BE2C (cell line): ENCODE measurements at regions not wholly inside any gene's neighbourhood (a gene's known extent, or its start where the extent isn't known, plus 50 kb on each side); places are given as distances from the start of the nearest gene placed in this dataset.

Experiments
- DNase-seq: peaks from one replicate; pipeline ENCODE4 v3.0.0-alpha.2; 2020
- H3K27me3 ChIP-seq: fragments of 250-450 bp; sonication (Bioruptor Pico); 2 replicates; pipeline ENCODE4 v1.5.1; 2020; ENCODE audit warnings: mild to moderate bottlenecking
- H3K36me3 ChIP-seq: fragments of 250-450 bp; sonication (Bioruptor Pico); 2 replicates; pipeline ENCODE4 v1.5.1; 2020; ENCODE audit warnings: mild to moderate bottlenecking
- H3K4me1 ChIP-seq: fragments of 250-450 bp; sonication (Bioruptor Pico); 2 replicates; pipeline ENCODE4 v1.5.1; 2020
- H3K4me3 ChIP-seq: 2 replicates; pipeline ENCODE4 v1.5.1; 2011; ENCODE audit warnings: low read depth, low read length
- H3K9me3 ChIP-seq: fragments of 250-450 bp; sonication (Bioruptor Pico); 2 replicates; pipeline ENCODE4 v1.5.1; 2020
- CTCF ChIP-seq: IDR thresholded peaks from 2 replicates; pipeline ENCODE4 v1.5.1; 2012; ENCODE audit warnings: mild to moderate bottlenecking, low read depth, low read length

DNA sequence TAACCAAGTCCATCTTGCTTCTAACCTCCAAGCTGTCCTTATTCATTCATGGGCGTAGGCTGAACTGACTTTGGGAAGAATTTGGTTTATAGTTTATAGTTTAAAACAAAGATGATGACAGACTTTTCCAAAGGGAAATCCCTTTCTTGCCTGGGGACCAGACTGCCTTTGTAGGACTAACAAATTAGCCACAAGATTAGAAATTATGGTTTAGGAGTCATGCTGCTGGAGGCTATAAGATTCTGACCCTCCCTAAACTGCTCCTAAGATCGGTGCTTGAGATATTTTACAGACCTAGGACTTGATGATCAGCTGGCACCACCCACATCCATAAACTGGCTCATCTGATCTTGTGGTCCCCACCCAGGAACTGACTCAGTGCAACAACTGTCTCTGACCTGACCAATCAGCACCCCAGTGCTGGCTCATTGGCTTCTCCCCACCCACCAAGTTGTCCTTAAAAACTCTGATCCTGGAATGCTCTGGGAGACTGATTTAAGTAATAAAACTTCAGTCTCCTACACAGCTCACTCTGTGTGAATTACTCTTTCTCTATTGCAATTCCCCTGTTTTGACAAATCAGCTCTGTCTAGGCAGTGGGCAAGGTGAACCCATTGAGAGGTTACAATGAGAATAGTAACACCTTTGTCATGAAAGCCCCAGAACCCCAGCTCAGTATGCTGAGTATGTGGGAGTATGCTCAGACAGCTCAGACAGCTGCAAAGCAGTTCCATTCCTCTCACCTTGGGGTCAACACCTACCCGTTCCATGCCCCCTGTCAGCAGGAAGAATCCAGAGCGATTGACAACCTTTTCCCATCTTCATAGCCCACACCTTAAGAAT is 51.6 kb upstream of the C15orf39 start:
- DNase-seq = no peak
- no peak overlapping the region for H3K4me3 ChIP-seq
- no peaks in the 10 kb centered on the region for H3K36me3 ChIP-seq
- H3K9me3 ChIP-seq = no peaks in the 10 kb centered on the region
- H3K4me1 ChIP-seq = peaks cover 4% of the 10 kb centered on the region; the same call in 1 of the 2 replicates
- no peak for TF ChIP-seq CTCF
- H3K27me3 ChIP-seq = no peaks in the 10 kb centered on the region

DNA sequence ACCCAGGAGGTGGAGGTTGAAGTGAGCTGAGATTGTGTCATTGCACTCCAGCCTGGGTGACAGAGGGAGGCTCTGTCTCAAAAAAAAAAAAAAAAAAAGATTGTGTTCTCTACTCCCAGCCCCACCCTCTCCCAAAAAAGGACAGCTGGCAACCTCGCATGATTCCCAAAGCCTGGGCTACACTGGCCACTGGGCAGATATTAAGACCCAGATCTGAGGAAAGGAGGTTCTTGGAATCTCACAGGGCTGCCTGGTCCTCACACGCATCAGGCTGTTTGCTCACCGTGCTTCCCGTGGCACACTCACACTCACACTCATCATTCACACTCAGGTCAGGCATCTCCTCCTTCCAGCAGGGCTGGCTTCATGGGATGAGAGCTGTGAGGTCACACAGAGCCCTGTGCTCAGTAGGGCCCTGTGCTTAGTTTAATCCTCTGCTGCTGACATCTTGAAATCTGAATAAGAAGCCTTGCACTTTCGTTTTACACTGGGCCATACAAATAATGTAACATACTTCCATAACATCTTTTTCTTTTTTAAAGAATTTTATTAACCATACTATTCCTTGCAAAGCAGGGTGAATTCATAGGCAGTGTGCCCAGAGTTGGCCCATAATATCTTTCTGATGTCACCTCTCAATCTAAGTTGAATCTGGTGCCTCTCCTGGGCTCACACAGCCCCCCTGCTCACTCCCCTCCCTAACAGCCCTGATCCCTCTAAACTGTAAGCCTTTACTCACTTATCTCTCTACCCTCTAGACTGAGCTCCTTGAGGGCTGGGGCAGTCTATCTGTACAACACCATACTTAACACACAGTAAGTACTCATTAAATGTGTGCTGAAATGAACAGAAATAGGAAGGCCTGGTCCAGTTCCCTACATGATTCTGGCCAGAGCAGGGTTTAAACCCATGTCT is 50.2 kb upstream of the C15orf39 start:
- TF ChIP-seq CTCF = no peak

More for the DNA sequence above, 50.2 kb upstream of the C15orf39 start:
- no peak for DNase-seq
- no peaks in the 10 kb centered on the region for H3K9me3 ChIP-seq
- no peaks in the 10 kb centered on the region for H3K27me3 ChIP-seq
- no peaks in the 10 kb centered on the region for H3K36me3 ChIP-seq
- H3K4me3 ChIP-seq = no peak overlapping the region
- H3K4me1 ChIP-seq = peaks cover 4% of the 10 kb centered on the region; the same call in 1 of the 2 replicates
